Body of pancreas (tissue), 4 donors: ENCODE measurements at regions not wholly inside any gene's neighbourhood (a gene's known extent, or its start where the extent isn't known, plus 50 kb on each side); places are given as distances from the start of the nearest gene placed in this dataset.

Experiments
- ATAC-seq: fragments of 150-250 bp; one replicate; pipeline ENCODE4 v1.9.1; 2016
- DNase-seq, 4 donors: peaks; one replicate each; pipeline ENCODE4 v3.0.0-alpha.2; 2019
- H3K27ac ChIP-seq, 4 donors: fragments of 200-600 bp; sonication (generic); 1 replicate in 3 of 4; 2 replicates in 1 of 4; pipeline versions ENCODE4 v1.5.1 to v1.6.1; 2016 to 2019; ENCODE audit warnings: mild to moderate bottlenecking in 1 of 4, mixed read lengths in 1 of 4, moderate library complexity in 1 of 4
- H3K27me3 ChIP-seq, 2 donors: fragments of 200-600 bp; sonication (generic); one replicate each; pipeline ENCODE4 v1.6.0; 2016; ENCODE audit warnings: mild to moderate bottlenecking in 1 of 2
- H3K36me3 ChIP-seq, 2 donors: fragments of 200-600 bp; sonication (generic); replicated peaks in 1 of 2; 2 replicates each; pipeline ENCODE4 v1.5.1; 2016; ENCODE audit warnings: low read depth in 2 of 2; ENCODE audit not compliant: insufficient read depth in 1 of 2
- H3K4me1 ChIP-seq: fragments of 200-600 bp; sonication (generic); one replicate; pipeline ENCODE4 v1.6.0; 2016
- H3K4me3 ChIP-seq, 2 donors: fragments of 200-600 bp; sonication (generic); 1 replicate in 1 of 2; 2 replicates in 1 of 2; pipeline ENCODE4 v1.5.1; 2016 to 2019
- H3K9me3 ChIP-seq, 3 donors: fragments of 200-600 bp; sonication (generic); 1 replicate in 2 of 3; 2 replicates in 1 of 3; pipeline ENCODE4 v1.5.1; 2016
- CTCF ChIP-seq, 7 experiments: fragments of 450-650 bp in 4 of 7; fragments of 200-600 bp in 3 of 7; sonication (generic) in 3 of 7; IDR thresholded peaks; one replicate each; pipeline ENCODE4 v1.5.1; 2016 to 2019; ENCODE audit warnings: antibody characterized with exemption in 7 of 7
- POLR2A ChIP-seq, 3 donors: fragments of 450-650 bp; IDR thresholded peaks; one replicate each; pipeline ENCODE4 v1.6.1; 2016; ENCODE audit warnings: antibody characterized with exemption in 3 of 3, mild to moderate bottlenecking in 2 of 3
- WGBS, 2 donors: methylation state at CpG; one replicate each; pipeline ENCODE4 v1.1.5; 2017; 5-methylcytosine and 5-hydroxymethylcytosine counted together
- intact Hi-C: fragments of 100-400 bp; cut with DNase I; formaldehyde crosslinking; loops from one replicate; pipeline ENCODE4 v1.15.1; 2023

GRCh38 chr5:124669956-124670721 lies 76.3 kb downstream of the ZNF608 start:
- no peaks in the 10 kb centered on the region for H3K27me3 ChIP-seq
- no peak overlapping the region for H3K4me3 ChIP-seq
- no peaks in the 10 kb centered on the region for H3K9me3 ChIP-seq
- no peaks in the 10 kb centered on the region for H3K36me3 ChIP-seq
- no peak for TF ChIP-seq POLR2A (IDR thresholded peaks at IDR 0.05)
- TF ChIP-seq CTCF (IDR thresholded peaks at IDR 0.05) = no peak
- H3K27ac ChIP-seq = peak overlapping the region in 2 of 4 donors; percentile 2 to 21
- H3K4me1 ChIP-seq = peaks cover 58% of the 10 kb centered on the region
- 66 to 68% methylated on average over 7 of the region's 7 CpGs for WGBS, 2 donors
- intact Hi-C loops = no loop called here
- ATAC-seq (peak; percentile 18), DNase-seq (no peak)

GRCh38 chr5:124669300-124669648 lies 77.2 kb downstream of the ZNF608 start:
- TF ChIP-seq CTCF (IDR thresholded peaks at IDR 0.05) = no peak
- no peak for TF ChIP-seq POLR2A (IDR thresholded peaks at IDR 0.05)
- Histone ChIP-seq H3K4me3 (no peak overlapping the region), H3K27me3 (no peaks in the 10 kb centered on the region), H3K4me1 (peaks cover 65% of the 10 kb centered on the region), H3K27ac (no peak overlapping the region), H3K9me3 (no peaks in the 10 kb centered on the region), H3K36me3 (no peaks in the 10 kb centered on the region)
- no peak for ATAC-seq
- 88 to 100% methylated on average over 3 to 4 of the region's 4 CpGs for WGBS, 2 donors
- no peak for DNase-seq
- intact Hi-C loops = no loop called here

GRCh38 chr5:124668353-124669299 lies 77.8 kb downstream of the ZNF608 start:
- H3K36me3 ChIP-seq = no peaks in the 10 kb centered on the region
- no peaks in the 10 kb centered on the region for H3K27me3 ChIP-seq
- TF ChIP-seq CTCF (IDR thresholded peaks at IDR 0.05) (no peak), POLR2A (IDR thresholded peaks at IDR 0.05) (no peak)
- no peak overlapping the region for H3K27ac ChIP-seq
- H3K9me3 ChIP-seq = no peaks in the 10 kb centered on the region
- WGBS, 2 donors = 79 to 81% methylated on average over 7 of the region's 7 CpGs
- no peak overlapping the region for H3K4me3 ChIP-seq
- H3K4me1 ChIP-seq = peaks cover 69% of the 10 kb centered on the region
- intact Hi-C loops = no loop called here
- DNase-seq (no peak), ATAC-seq (no peak)

- no peaks in the 10 kb centered on the region for H3K27me3 ChIP-seq
- H3K4me3 ChIP-seq = no peak overlapping the region
- H3K9me3 ChIP-seq = no peaks in the 10 kb centered on the region
- no peak for DNase-seq
- no peak for TF ChIP-seq POLR2A (IDR thresholded peaks at IDR 0.05)
- TF ChIP-seq CTCF (IDR thresholded peaks at IDR 0.05) = no peak
- no peak overlapping the region for H3K27ac ChIP-seq
- no peaks in the 10 kb centered on the region for H3K36me3 ChIP-seq
- intact Hi-C loops = no loop called here
- ATAC-seq = no peak
- peaks cover 76% of the 10 kb centered on the region for H3K4me1 ChIP-seq
Measured at GRCh38 chr5:124665625-124666024, 80.8 kb downstream of the ZNF608 start.
